Endothelial cell of umbilical vein (primary cell): ENCODE measurements at regions not wholly inside any gene's neighbourhood (a gene's known extent, or its start where the extent isn't known, plus 50 kb on each side); places are given as distances from the start of the nearest gene placed in this dataset.

ENCODE experiments used
- BruUV-seq: library from RNA; stranded (reverse); fragments of 400-500 nt; replicated peaks from 2 replicates; lab custom pipeline; 2021; lab: Mats Ljungman, UMichigan
- CTCF ChIA-PET: fragments of 300-600, 350-600 bp; sonication (Branson Sonifier 250); formaldehyde crosslinking; loops from one replicate; lab custom pipeline; 2021; ENCODE audit warnings: antibody characterized with exemption, inconsistent platforms; lab: Charles Lee
- POLR2A ChIA-PET: fragments of 300-600, 350-600 bp; sonication (Branson Sonifier 250); formaldehyde crosslinking; loops from one replicate; lab custom pipeline; 2021; ENCODE audit warnings: antibody characterized with exemption, inconsistent platforms; lab: Charles Lee
- DNase-seq: peaks from one replicate; pipeline ENCODE4 v3.0.0-alpha.2; 2011; ENCODE audit warnings: low read depth, low spot score
- FAIRE-seq: peaks from 2 replicates; lab custom pipeline; 2011; peaks lifted over from hg19 to GRCh38; lab: Jason Lieb, UNC
- H2AFZ ChIP-seq: 2 replicates; pipeline ENCODE4 v1.6.0; 2012; ENCODE audit warnings: low read depth, low read length, control low read depth, inconsistent platforms
- H3K27ac ChIP-seq: 2 replicates; pipeline ENCODE4 v1.5.1; 2011; ENCODE audit warnings: low read depth, mild to moderate bottlenecking, control low read depth, low read length, moderate library complexity; ENCODE audit not compliant: insufficient read depth
- H3K27me3 ChIP-seq, 2 experiments: 2 replicates each; pipeline versions ENCODE4 v1.6.0 to v1.6.1; 2011; ENCODE audit warnings: low read length in 2 of 2, mixed read lengths in 1 of 2; ENCODE audit not compliant: control insufficient read depth in 2 of 2, insufficient read depth in 2 of 2
- H3K36me3 ChIP-seq, 2 experiments: 2 replicates in 1 of 2; 3 replicates in 1 of 2; pipeline ENCODE4 v1.5.1; 2011; ENCODE audit warnings: low read length in 2 of 2, mild to moderate bottlenecking in 1 of 2, moderate library complexity in 1 of 2; ENCODE audit not compliant: control insufficient read depth in 2 of 2, insufficient read depth in 2 of 2; ENCODE audit errors: extremely low read depth in 1 of 2
- H3K4me1 ChIP-seq: 3 replicates; pipeline ENCODE4 v1.5.1; 2011; ENCODE audit warnings: mild to moderate bottlenecking, low read length; ENCODE audit not compliant: control insufficient read depth, insufficient read depth; ENCODE audit errors: extremely low read depth
- H3K4me2 ChIP-seq: 2 replicates; pipeline ENCODE4 v1.6.1; 2011; ENCODE audit warnings: low read length, control low read depth, mixed read lengths; ENCODE audit not compliant: insufficient read depth
- H3K4me3 ChIP-seq, 3 experiments: fragments of 200-600 bp in 1 of 3; sonication (generic), shearing (Covaris generic) in 1 of 3; replicated peaks in 1 of 3; 2 replicates each; pipeline ENCODE4 v1.5.1; 2011 to 2016; ENCODE audit warnings: control low read depth in 3 of 3, low read length in 3 of 3, mild to moderate bottlenecking in 2 of 3, inconsistent platforms in 1 of 3, low read depth in 1 of 3, moderate library complexity in 1 of 3; ENCODE audit not compliant: insufficient read depth in 1 of 3
- H3K79me2 ChIP-seq: 2 replicates; pipeline ENCODE4 v1.6.0; 2012; ENCODE audit warnings: low read length, inconsistent platforms; ENCODE audit not compliant: control insufficient read depth, insufficient read depth
- H3K9ac ChIP-seq: replicated peaks from 2 replicates; pipeline ENCODE3; 2011; ENCODE audit warnings: low read length, control low read depth; ENCODE audit not compliant: insufficient read depth; ENCODE audit errors: extremely low read depth
- H3K9me1 ChIP-seq: replicated peaks from 3 replicates; pipeline ENCODE4 v1.6.0; 2011; ENCODE audit warnings: mild to moderate bottlenecking, low read length; ENCODE audit not compliant: control insufficient read depth, insufficient read depth; ENCODE audit errors: extremely low read depth
- H3K9me3 ChIP-seq: replicated peaks from 2 replicates; pipeline ENCODE4 v1.5.1; 2012; ENCODE audit warnings: low read length, inconsistent platforms; ENCODE audit not compliant: control insufficient read depth, insufficient read depth
- H4K20me1 ChIP-seq: replicated peaks from 2 replicates; pipeline ENCODE3; 2011; ENCODE audit warnings: mild to moderate bottlenecking, low read length; ENCODE audit not compliant: control insufficient read depth, insufficient read depth; ENCODE audit errors: extremely low read depth
- CTCF ChIP-seq, 2 donors: IDR thresholded peaks; 1 replicate in 1 of 2; 2 replicates in 1 of 2; pipeline ENCODE4 v1.5.1; 2011; ENCODE audit warnings: low read length in 2 of 2, mild to moderate bottlenecking in 2 of 2, moderate library complexity in 2 of 2, control low read depth in 1 of 2, inconsistent platforms in 1 of 2, low read depth in 1 of 2; ENCODE audit not compliant: insufficient read depth in 1 of 2; ENCODE audit errors: extremely low read depth in 1 of 2
- EZH2 ChIP-seq: IDR thresholded peaks from 2 replicates; pipeline ENCODE4 v1.6.1; 2012; ENCODE audit warnings: borderline replicate concordance, low read depth, mild to moderate bottlenecking, moderate library complexity, low read length, inconsistent platforms; ENCODE audit not compliant: severe bottlenecking
- FOS ChIP-seq: IDR thresholded peaks from 2 replicates; pipeline ENCODE4 v1.6.1; 2011; ENCODE audit warnings: mild to moderate bottlenecking, low read length, moderate library complexity, borderline replicate concordance; ENCODE audit not compliant: insufficient read depth
- GATA2 ChIP-seq: IDR thresholded peaks from 2 replicates; pipeline ENCODE4 v1.7.0; 2011; ENCODE audit warnings: low read depth, mild to moderate bottlenecking, moderate library complexity, mixed read lengths, low read length; ENCODE audit not compliant: insufficient read length, insufficient read depth
- JUN ChIP-seq: IDR thresholded peaks from 2 replicates; pipeline ENCODE4 v1.6.1; 2011; ENCODE audit warnings: borderline replicate concordance, low read depth; ENCODE audit not compliant: insufficient read length, insufficient read depth
- MAX ChIP-seq: IDR thresholded peaks from 2 replicates; pipeline ENCODE4 v1.6.1; 2011; ENCODE audit not compliant: insufficient read depth, insufficient read length
- MYC ChIP-seq: IDR thresholded peaks from one replicate; pipeline ENCODE4 v1.6.1; 2011; ENCODE audit warnings: mild to moderate bottlenecking, low read depth, low read length
- POLR2A ChIP-seq: IDR thresholded peaks from 2 replicates; pipeline ENCODE4 v1.6.1; 2012; ENCODE audit warnings: low read depth, mild to moderate bottlenecking, control low read depth, low read length
- POLR2AphosphoS5 ChIP-seq: IDR thresholded peaks from 2 replicates; pipeline ENCODE4 v1.6.1; 2012; ENCODE audit warnings: low read depth, mild to moderate bottlenecking, control low read depth, low read length, moderate library complexity; ENCODE audit not compliant: insufficient read depth
- dilution Hi-C: fragments of 300-500 bp; cut with MboI; formaldehyde crosslinking; loops from one replicate; pipeline ENCODE4 v1.15.0; 2019; ENCODE audit warnings: low sequenced_read_pairs; ENCODE audit not compliant: extremely low pct_ligation_motif_present
- intact Hi-C: fragments of 100-400 bp; cut with micrococcal nuclease; formaldehyde crosslinking; loops from one replicate; pipeline ENCODE4 v1.10.0; 2022

GRCh38 chr2:204234879-204235278, 298.3 kb downstream of the ICOS start:
- H3K4me2 ChIP-seq: no peak overlapping the region
- H4K20me1 ChIP-seq: no peaks in the 10 kb centered on the region
- no peaks in the 10 kb centered on the region for H3K79me2 ChIP-seq
- H3K4me1 ChIP-seq: no peaks in the 10 kb centered on the region
- H3K36me3 ChIP-seq: no peaks in the 10 kb centered on the region
- no peak overlapping the region for H3K9ac ChIP-seq
- FAIRE-seq (no peak), DNase-seq (no peak)
- intact Hi-C loops: no loop called here
- no peaks in the 10 kb centered on the region for H3K9me1 ChIP-seq
- H2AFZ ChIP-seq: no peak overlapping the region
- H3K27ac ChIP-seq: no peak overlapping the region
- BruUV-seq: no TSS peak
- ChIA-PET POLR2A (no interaction called here), CTCF (no interaction called here)
- no peaks in the 10 kb centered on the region for H3K9me3 ChIP-seq
- peaks cover 3 to 12% of the 10 kb centered on the region in 2 experiments for H3K27me3 ChIP-seq
- TF ChIP-seq CTCF (IDR thresholded peaks at IDR 0.05; ENCODE audit: extremely low read depth in 1 of 2, insufficient read depth in 1 of 2, low read depth in 1 of 2, low read length in 2 of 2): no peak
- no peak for TF ChIP-seq MYC
- no peak for TF ChIP-seq MAX
- TF ChIP-seq EZH2: no peak
- TF ChIP-seq POLR2AphosphoS5: no peak
- TF ChIP-seq GATA2: no peak
- TF ChIP-seq POLR2A: no peak
- no peak for TF ChIP-seq FOS
- no peak for TF ChIP-seq JUN
- dilution Hi-C loops: no loop called here
- H3K4me3 ChIP-seq: no peak overlapping the region
